ENCODE measurements at regions not wholly inside any gene's neighbourhood (a gene's known extent, or its start where the extent isn't known, plus 50 kb on each side); places are given as distances from the start of the nearest gene placed in this dataset.

- intact Hi-C loops (cut with DNase I; ENCODE audit: low total_unique reads): no loop called here
- Histone ChIP-seq H3K4me1 (no peaks in the 10 kb centered on the region), H3K4me3 (no peak overlapping the region), H3K36me3 (no peaks in the 10 kb centered on the region), H3K27me3 (no peaks in the 10 kb centered on the region), H3K27ac (no peak overlapping the region), H3K9me3 (no peaks in the 10 kb centered on the region)
- no peak for DNase-seq (ENCODE audit: low spot score in 2 of 2)
- no peak for TF ChIP-seq POLR2AphosphoS5 (IDR thresholded peaks at IDR 0.05)
- TF ChIP-seq POLR2A (IDR thresholded peaks at IDR 0.05): no peak
- TF ChIP-seq CTCF (IDR thresholded peaks at IDR 0.05): no peak
Observed at GRCh38 chr5:99000221-99000620, 71.4 kb upstream of the CHD1 start.

GRCh38 chr5:98999631-99000030, 70.8 kb upstream of the CHD1 start:
- intact Hi-C loops (cut with DNase I; ENCODE audit: low total_unique reads): loop anchor here (5.0 kb wide), 1 partner anchor 827 kb away; no protein-coding TSS in a partner anchor
- H3K27ac ChIP-seq: no peak overlapping the region
- H3K9me3 ChIP-seq: no peaks in the 10 kb centered on the region
- TF ChIP-seq CTCF (IDR thresholded peaks at IDR 0.05): no peak
- TF ChIP-seq POLR2A (IDR thresholded peaks at IDR 0.05): no peak
- no peak for TF ChIP-seq POLR2AphosphoS5 (IDR thresholded peaks at IDR 0.05)
- H3K4me1 ChIP-seq: no peaks in the 10 kb centered on the region
- H3K36me3 ChIP-seq: no peaks in the 10 kb centered on the region
- no peak for DNase-seq (ENCODE audit: low spot score in 2 of 2)
- no peak overlapping the region for H3K4me3 ChIP-seq
- no peaks in the 10 kb centered on the region for H3K27me3 ChIP-seq

GRCh38 chr5:98997000-98997399, 68.2 kb upstream of the CHD1 start:
- DNase-seq (ENCODE audit: low spot score in 2 of 2): no peak
- no peak overlapping the region for H3K27ac ChIP-seq
- intact Hi-C loops (cut with DNase I; ENCODE audit: low total_unique reads): loop anchor here (5.0 kb wide), 1 partner anchor 825 kb away; no protein-coding TSS in a partner anchor
- no peaks in the 10 kb centered on the region for H3K9me3 ChIP-seq
- no peak overlapping the region for H3K4me3 ChIP-seq
- no peaks in the 10 kb centered on the region for H3K27me3 ChIP-seq
- no peak for TF ChIP-seq POLR2AphosphoS5 (IDR thresholded peaks at IDR 0.05)
- no peak for TF ChIP-seq CTCF (IDR thresholded peaks at IDR 0.05)
- no peak for TF ChIP-seq POLR2A (IDR thresholded peaks at IDR 0.05)
- no peaks in the 10 kb centered on the region for H3K4me1 ChIP-seq
- no peaks in the 10 kb centered on the region for H3K36me3 ChIP-seq

GRCh38 chr5:98994611-98995010, 65.8 kb upstream of the CHD1 start:
- intact Hi-C loops (cut with DNase I; ENCODE audit: low total_unique reads): loop anchor here (5.0 kb wide), 1 partner anchor 822 kb away; no protein-coding TSS in a partner anchor

GRCh38 chr5:98993512-98993911, 64.7 kb upstream of the CHD1 start:
- no peaks in the 10 kb centered on the region for H3K27me3 ChIP-seq
- H3K9me3 ChIP-seq: no peaks in the 10 kb centered on the region
- DNase-seq (ENCODE audit: low spot score in 2 of 2): no peak
- H3K27ac ChIP-seq: no peak overlapping the region
- no peaks in the 10 kb centered on the region for H3K4me1 ChIP-seq
- TF ChIP-seq CTCF (IDR thresholded peaks at IDR 0.05): no peak
- TF ChIP-seq POLR2AphosphoS5 (IDR thresholded peaks at IDR 0.05): no peak
- no peak for TF ChIP-seq POLR2A (IDR thresholded peaks at IDR 0.05)
- H3K4me3 ChIP-seq: no peak overlapping the region
- H3K36me3 ChIP-seq: no peaks in the 10 kb centered on the region
- intact Hi-C loops (cut with DNase I; ENCODE audit: low total_unique reads): no loop called here

More at GRCh38 chr5:98994611-98995010, 65.8 kb upstream of the CHD1 start:
- Histone ChIP-seq H3K27ac (no peak overlapping the region), H3K4me3 (no peak overlapping the region), H3K9me3 (no peaks in the 10 kb centered on the region), H3K4me1 (no peaks in the 10 kb centered on the region), H3K36me3 (no peaks in the 10 kb centered on the region), H3K27me3 (no peaks in the 10 kb centered on the region)
- DNase-seq (ENCODE audit: low spot score in 2 of 2): no peak
- TF ChIP-seq POLR2A (IDR thresholded peaks at IDR 0.05): no peak
- no peak for TF ChIP-seq POLR2AphosphoS5 (IDR thresholded peaks at IDR 0.05)
- no peak for TF ChIP-seq CTCF (IDR thresholded peaks at IDR 0.05)
